ENCODE measurements at regions not wholly inside any gene's neighbourhood (a gene's known extent, or its start where the extent isn't known, plus 50 kb on each side); places are given as distances from the start of the nearest gene placed in this dataset.

DNA sequence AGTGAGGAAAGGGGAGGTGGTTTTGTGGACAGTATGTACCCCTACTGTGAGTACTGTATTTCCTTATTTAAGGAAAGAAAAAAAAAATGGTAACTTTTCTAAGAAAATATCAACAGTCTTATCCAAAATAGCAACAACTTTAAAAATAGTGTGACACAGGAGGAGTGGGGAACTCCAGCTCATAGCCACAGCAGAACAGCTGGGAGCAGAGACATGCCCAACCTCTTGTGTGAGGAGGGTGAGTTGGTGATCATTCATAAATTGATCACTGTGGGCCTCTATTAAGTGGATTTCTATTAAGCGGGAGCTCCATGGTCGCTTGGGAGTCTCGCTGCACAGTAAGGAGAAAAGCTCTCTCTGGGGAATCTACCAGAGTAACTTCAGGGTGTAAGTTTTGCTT is 158.8 kb upstream of the DUSP10 start:
- POLR2A ChIA-PET: no interaction called here
- CTCF ChIA-PET: no interaction called here
- Mint-ChIP-seq H3K4me3 (no peak overlapping the region), H3K9me3 (peaks cover 4% of the 10 kb centered on the region; the same call in 1 of the 2 replicates), H3K4me1 (no peaks in the 10 kb centered on the region), H3K36me3 (no peaks in the 10 kb centered on the region), H3K27ac (no peak overlapping the region), H3K27me3 (ENCODE audit: low read depth) (no peaks in the 10 kb centered on the region)
- ATAC-seq (no peak), DNase-seq (ENCODE audit: low spot score) (no peak)
- TF ChIP-seq SOX15 (CRISPR knock-in tag; IDR thresholded peaks at IDR 0.05) (no peak), RELA (CRISPR knock-in tag; IDR thresholded peaks at IDR 0.05; ENCODE audit: borderline replicate concordance) (no peak), NR3C1 (CRISPR knock-in tag; conservative IDR thresholded peaks at IDR 0.05; ENCODE audit: low read depth) (no peak), TEAD1 (CRISPR knock-in tag; IDR thresholded peaks at IDR 0.05) (no peak), IRF2 (CRISPR knock-in tag; IDR thresholded peaks at IDR 0.05; ENCODE audit: borderline replicate concordance, low read depth) (no peak), ZNF416 (CRISPR knock-in tag; IDR thresholded peaks at IDR 0.05) (no peak), SP1 (CRISPR knock-in tag; conservative IDR thresholded peaks at IDR 0.05) (no peak), ZNF232 (CRISPR knock-in tag; IDR thresholded peaks at IDR 0.05) (no peak), ETV6 (CRISPR knock-in tag; IDR thresholded peaks at IDR 0.05) (no peak), JAZF1 (CRISPR knock-in tag; IDR thresholded peaks at IDR 0.05) (no peak)
- TF ChIP-seq, protein P1, sequence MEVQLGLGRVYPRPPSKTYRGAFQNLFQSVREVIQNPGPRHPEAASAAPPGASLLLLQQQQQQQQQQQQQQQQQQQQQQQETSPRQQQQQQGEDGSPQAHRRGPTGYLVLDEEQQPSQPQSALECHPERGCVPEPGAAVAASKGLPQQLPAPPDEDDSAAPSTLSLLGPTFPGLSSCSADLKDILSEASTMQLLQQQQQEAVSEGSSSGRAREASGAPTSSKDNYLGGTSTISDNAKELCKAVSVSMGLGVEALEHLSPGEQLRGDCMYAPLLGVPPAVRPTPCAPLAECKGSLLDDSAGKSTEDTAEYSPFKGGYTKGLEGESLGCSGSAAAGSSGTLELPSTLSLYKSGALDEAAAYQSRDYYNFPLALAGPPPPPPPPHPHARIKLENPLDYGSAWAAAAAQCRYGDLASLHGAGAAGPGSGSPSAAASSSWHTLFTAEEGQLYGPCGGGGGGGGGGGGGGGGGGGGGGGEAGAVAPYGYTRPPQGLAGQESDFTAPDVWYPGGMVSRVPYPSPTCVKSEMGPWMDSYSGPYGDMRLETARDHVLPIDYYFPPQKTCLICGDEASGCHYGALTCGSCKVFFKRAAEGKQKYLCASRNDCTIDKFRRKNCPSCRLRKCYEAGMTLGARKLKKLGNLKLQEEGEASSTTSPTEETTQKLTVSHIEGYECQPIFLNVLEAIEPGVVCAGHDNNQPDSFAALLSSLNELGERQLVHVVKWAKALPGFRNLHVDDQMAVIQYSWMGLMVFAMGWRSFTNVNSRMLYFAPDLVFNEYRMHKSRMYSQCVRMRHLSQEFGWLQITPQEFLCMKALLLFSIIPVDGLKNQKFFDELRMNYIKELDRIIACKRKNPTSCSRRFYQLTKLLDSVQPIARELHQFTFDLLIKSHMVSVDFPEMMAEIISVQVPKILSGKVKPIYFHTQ (CRISPR knock-in tag; IDR thresholded peaks at IDR 0.05): no peak
- TF ChIP-seq, protein P2, sequence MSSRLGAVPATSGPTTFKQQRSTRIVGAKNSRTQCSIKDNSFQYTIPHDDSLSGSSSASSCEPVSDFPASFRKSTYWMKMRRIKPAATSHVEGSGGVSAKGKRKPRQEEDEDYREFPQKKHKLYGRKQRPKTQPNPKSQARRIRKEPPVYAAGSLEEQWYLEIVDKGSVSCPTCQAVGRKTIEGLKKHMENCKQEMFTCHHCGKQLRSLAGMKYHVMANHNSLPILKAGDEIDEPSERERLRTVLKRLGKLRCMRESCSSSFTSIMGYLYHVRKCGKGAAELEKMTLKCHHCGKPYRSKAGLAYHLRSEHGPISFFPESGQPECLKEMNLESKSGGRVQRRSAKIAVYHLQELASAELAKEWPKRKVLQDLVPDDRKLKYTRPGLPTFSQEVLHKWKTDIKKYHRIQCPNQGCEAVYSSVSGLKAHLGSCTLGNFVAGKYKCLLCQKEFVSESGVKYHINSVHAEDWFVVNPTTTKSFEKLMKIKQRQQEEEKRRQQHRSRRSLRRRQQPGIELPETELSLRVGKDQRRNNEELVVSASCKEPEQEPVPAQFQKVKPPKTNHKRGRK (CRISPR knock-in tag; IDR thresholded peaks at IDR 0.05; ENCODE audit: borderline replicate concordance): no peak
- TF ChIP-seq, protein P3, sequence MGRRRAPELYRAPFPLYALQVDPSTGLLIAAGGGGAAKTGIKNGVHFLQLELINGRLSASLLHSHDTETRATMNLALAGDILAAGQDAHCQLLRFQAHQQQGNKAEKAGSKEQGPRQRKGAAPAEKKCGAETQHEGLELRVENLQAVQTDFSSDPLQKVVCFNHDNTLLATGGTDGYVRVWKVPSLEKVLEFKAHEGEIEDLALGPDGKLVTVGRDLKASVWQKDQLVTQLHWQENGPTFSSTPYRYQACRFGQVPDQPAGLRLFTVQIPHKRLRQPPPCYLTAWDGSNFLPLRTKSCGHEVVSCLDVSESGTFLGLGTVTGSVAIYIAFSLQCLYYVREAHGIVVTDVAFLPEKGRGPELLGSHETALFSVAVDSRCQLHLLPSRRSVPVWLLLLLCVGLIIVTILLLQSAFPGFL (CRISPR knock-in tag; IDR thresholded peaks at IDR 0.05; ENCODE audit: borderline replicate concordance): no peak

DNA sequence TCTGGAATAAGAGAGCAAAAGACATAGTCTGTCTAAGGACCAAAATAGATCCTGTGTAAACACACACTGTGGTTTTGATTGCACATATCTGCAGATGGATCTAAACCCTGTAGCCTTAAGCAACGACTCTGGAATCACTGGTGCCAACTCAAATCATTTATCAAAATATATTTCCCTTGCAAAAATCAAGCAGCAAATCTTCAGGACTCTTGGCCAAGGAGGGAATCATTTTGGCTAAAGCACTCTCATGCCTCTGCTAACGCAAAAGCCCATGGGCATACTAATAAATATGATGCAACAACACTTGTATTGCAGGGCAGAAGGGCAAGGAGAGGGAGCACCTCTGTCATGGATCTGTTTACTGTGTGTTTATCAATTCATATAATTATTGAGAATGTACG is 155.4 kb upstream of the DUSP10 start:
- Mint-ChIP-seq H3K9me3 (peaks cover 10% of the 10 kb centered on the region; the same call in 1 of the 2 replicates), H3K36me3 (no peaks in the 10 kb centered on the region), H3K27ac (no peak overlapping the region), H3K4me1 (no peaks in the 10 kb centered on the region), H3K27me3 (ENCODE audit: low read depth) (no peaks in the 10 kb centered on the region), H3K4me3 (no peak overlapping the region)
- ATAC-seq (no peak), DNase-seq (ENCODE audit: low spot score) (no peak)
- CTCF ChIA-PET: no interaction called here
- POLR2A ChIA-PET: no interaction called here
- TF ChIP-seq, protein P4, sequence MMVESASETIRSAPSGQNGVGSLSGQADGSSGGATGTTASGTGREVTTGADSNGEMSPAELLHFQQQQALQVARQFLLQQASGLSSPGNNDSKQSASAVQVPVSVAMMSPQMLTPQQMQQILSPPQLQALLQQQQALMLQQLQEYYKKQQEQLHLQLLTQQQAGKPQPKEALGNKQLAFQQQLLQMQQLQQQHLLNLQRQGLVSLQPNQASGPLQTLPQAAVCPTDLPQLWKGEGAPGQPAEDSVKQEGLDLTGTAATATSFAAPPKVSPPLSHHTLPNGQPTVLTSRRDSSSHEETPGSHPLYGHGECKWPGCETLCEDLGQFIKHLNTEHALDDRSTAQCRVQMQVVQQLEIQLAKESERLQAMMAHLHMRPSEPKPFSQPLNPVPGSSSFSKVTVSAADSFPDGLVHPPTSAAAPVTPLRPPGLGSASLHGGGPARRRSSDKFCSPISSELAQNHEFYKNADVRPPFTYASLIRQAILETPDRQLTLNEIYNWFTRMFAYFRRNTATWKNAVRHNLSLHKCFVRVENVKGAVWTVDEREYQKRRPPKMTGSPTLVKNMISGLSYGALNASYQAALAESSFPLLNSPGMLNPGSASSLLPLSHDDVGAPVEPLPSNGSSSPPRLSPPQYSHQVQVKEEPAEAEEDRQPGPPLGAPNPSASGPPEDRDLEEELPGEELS (CRISPR knock-in tag; IDR thresholded peaks at IDR 0.05): no peak
- TF ChIP-seq, protein P5, sequence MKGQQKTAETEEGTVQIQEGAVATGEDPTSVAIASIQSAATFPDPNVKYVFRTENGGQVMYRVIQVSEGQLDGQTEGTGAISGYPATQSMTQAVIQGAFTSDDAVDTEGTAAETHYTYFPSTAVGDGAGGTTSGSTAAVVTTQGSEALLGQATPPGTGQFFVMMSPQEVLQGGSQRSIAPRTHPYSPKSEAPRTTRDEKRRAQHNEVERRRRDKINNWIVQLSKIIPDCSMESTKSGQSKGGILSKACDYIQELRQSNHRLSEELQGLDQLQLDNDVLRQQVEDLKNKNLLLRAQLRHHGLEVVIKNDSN (CRISPR knock-in tag; IDR thresholded peaks at IDR 0.05): no peak
- TF ChIP-seq ZBTB21 (CRISPR knock-in tag; IDR thresholded peaks at IDR 0.05; ENCODE audit: borderline replicate concordance): no peak
- TF ChIP-seq, protein P2 (CRISPR knock-in tag; IDR thresholded peaks at IDR 0.05; ENCODE audit: borderline replicate concordance): no peak
- no peak for TF ChIP-seq ZNF317 (CRISPR knock-in tag; IDR thresholded peaks at IDR 0.05; ENCODE audit: borderline replicate concordance, low read depth)
- no peak for TF ChIP-seq ATF1 (CRISPR knock-in tag; IDR thresholded peaks at IDR 0.05)
- no peak for TF ChIP-seq TCF7 (CRISPR knock-in tag; IDR thresholded peaks at IDR 0.05; ENCODE audit: low read depth)
- TF ChIP-seq, protein P1 (CRISPR knock-in tag; IDR thresholded peaks at IDR 0.05): no peak
- no peak for TF ChIP-seq ZNF219 (CRISPR knock-in tag; IDR thresholded peaks at IDR 0.05; ENCODE audit: borderline replicate concordance)
- TF ChIP-seq, protein P6, sequence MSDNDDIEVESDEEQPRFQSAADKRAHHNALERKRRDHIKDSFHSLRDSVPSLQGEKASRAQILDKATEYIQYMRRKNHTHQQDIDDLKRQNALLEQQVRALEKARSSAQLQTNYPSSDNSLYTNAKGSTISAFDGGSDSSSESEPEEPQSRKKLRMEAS (CRISPR knock-in tag; IDR thresholded peaks at IDR 0.05): no peak

Measured in WTC11 (cell line).